K562 (cell line): ENCODE measurements at regions not wholly inside any gene's neighbourhood (a gene's known extent, or its start where the extent isn't known, plus 50 kb on each side); places are given as distances from the start of the nearest gene placed in this dataset.

Source experiments
- ATAC-seq: fragments of 200-7000 bp; cut with Tn5 transposase; 3 replicates; pipeline ENCODE4 v1.9.1; 2020; ENCODE audit warnings: moderate library complexity
- BruUV-seq: library from RNA; stranded (reverse); fragments of 400-500 nt; replicated peaks from 2 replicates; lab custom pipeline; 2021; lab: Mats Ljungman, UMichigan
- CTCF ChIA-PET: fragments of 300-600 bp; formaldehyde crosslinking; extraction: SDS; loops from one replicate; lab custom pipeline; 2021; ENCODE audit warnings: low intra/inter-chr PET ratio; lab: Yijun Ruan, JAX
- POLR2A ChIA-PET: fragments of 300-600, 350-650 bp; sonication (Branson Sonifier 250); formaldehyde crosslinking; extraction: SDS; loops from one replicate; lab custom pipeline; 2021; ENCODE audit warnings: antibody characterized with exemption, inconsistent platforms; lab: Yijun Ruan, JAX
- DNase-seq, 4 experiments: peaks; one replicate each; pipeline versions ENCODE4 v3.0.0 to v3.0.0-alpha.2; 2011 to 2018; ENCODE audit warnings: low spot score in 3 of 4, mixed read lengths in 3 of 4; ENCODE audit errors: extremely low read depth in 1 of 4
- FAIRE-seq: peaks from 2 replicates; lab custom pipeline; 2011; peaks lifted over from hg19 to GRCh38; lab: Jason Lieb, UNC
- H2AFZ ChIP-seq: 2 replicates; pipeline ENCODE4 v1.6.0; 2011; ENCODE audit warnings: low read depth, low read length, control low read depth, inconsistent platforms
- H3K27ac ChIP-seq: fragments of 200-600 bp; 3 replicates; pipeline ENCODE4 v1.8.0; 2011; ENCODE audit warnings: low read depth, mild to moderate bottlenecking, control low read depth, inconsistent platforms, low read length, moderate library complexity, mixed read lengths; ENCODE audit errors: extremely low read depth
- H3K27me3 ChIP-seq, 2 experiments: fragments of 300-600 bp in 1 of 2; 2 replicates in 1 of 2; 3 replicates in 1 of 2; pipeline versions ENCODE4 v1.6.0 to v1.8.0; 2011; ENCODE audit warnings: inconsistent platforms in 2 of 2, low read length in 2 of 2, mild to moderate bottlenecking in 1 of 2, mixed read lengths in 1 of 2, moderate library complexity in 1 of 2; ENCODE audit not compliant: control insufficient read depth in 2 of 2, insufficient read depth in 2 of 2
- H3K36me3 ChIP-seq: fragments of 300-600 bp; 3 replicates; pipeline ENCODE4 v1.8.0; 2011; ENCODE audit warnings: mild to moderate bottlenecking, low read length, inconsistent platforms; ENCODE audit not compliant: control insufficient read depth, insufficient read depth
- H3K4me1 ChIP-seq, 2 experiments: fragments of 200-600 bp in 1 of 2; replicated peaks in 1 of 2; 2 replicates in 1 of 2; 3 replicates in 1 of 2; pipeline versions ENCODE4 v1.5.1 to v1.8.0; 2011; ENCODE audit warnings: inconsistent platforms in 2 of 2, low read length in 2 of 2, mild to moderate bottlenecking in 1 of 2, mixed read lengths in 1 of 2, moderate library complexity in 1 of 2; ENCODE audit not compliant: control insufficient read depth in 2 of 2, insufficient read depth in 2 of 2
- H3K4me2 ChIP-seq: 2 replicates; pipeline ENCODE4 v1.6.1; 2011; ENCODE audit warnings: low read length, control low read depth, inconsistent platforms, mixed read lengths; ENCODE audit not compliant: insufficient read depth
- H3K4me3 ChIP-seq: fragments of 200-600 bp; sonication (generic), shearing (Covaris generic); 2 replicates; pipeline ENCODE4 v1.5.1; 2016; ENCODE audit warnings: control low read depth, inconsistent platforms
- H3K79me2 ChIP-seq: fragments of 200-600 bp; 3 replicates; pipeline ENCODE4 v1.8.0; 2011; ENCODE audit warnings: low read length, inconsistent platforms; ENCODE audit not compliant: control insufficient read depth, insufficient read depth
- H3K9ac ChIP-seq, 2 experiments: 2 replicates each; pipeline versions ENCODE4 v1.6.0 to v1.6.1; 2011; ENCODE audit warnings: low read depth in 2 of 2, low read length in 2 of 2, control low read depth in 1 of 2, inconsistent platforms in 1 of 2, mild to moderate bottlenecking in 1 of 2, mixed read lengths in 1 of 2; ENCODE audit not compliant: insufficient read depth in 1 of 2
- H3K9me1 ChIP-seq: one replicate; pipeline ENCODE4 v1.6.0; 2011; ENCODE audit warnings: inconsistent platforms, mild to moderate bottlenecking, low read length, moderate library complexity; ENCODE audit not compliant: control insufficient read depth, insufficient read depth
- H3K9me3 ChIP-seq: replicated peaks from 2 replicates; pipeline ENCODE4 v1.5.1; 2011; ENCODE audit warnings: low read depth, low read length, inconsistent platforms; ENCODE audit not compliant: control insufficient read depth, insufficient read depth
- H4K20me1 ChIP-seq: replicated peaks from 2 replicates; pipeline ENCODE4 v1.6.1; 2011; ENCODE audit warnings: low read length, inconsistent platforms, mixed read lengths; ENCODE audit not compliant: control insufficient read depth, insufficient read depth
- GATA2 ChIP-seq: sonication (generic); formaldehyde crosslinking; IDR thresholded peaks from 2 replicates; pipeline ENCODE4 v1.4.0; 2020; ENCODE audit warnings: mild to moderate bottlenecking, missing genetic modification reagents
- HDAC1 ChIP-seq, 2 experiments: fragments of 450-650 bp; IDR thresholded peaks; 2 replicates each; pipeline ENCODE4 v1.6.1; 2016 to 2017; ENCODE audit warnings: inconsistent platforms in 1 of 2, mild to moderate bottlenecking in 1 of 2, moderate library complexity in 1 of 2
- HDAC3 ChIP-seq: fragments of 450-650 bp; IDR thresholded peaks from 2 replicates; pipeline ENCODE4 v1.6.1; 2018; ENCODE audit warnings: borderline replicate concordance, mild to moderate bottlenecking, moderate library complexity; ENCODE audit not compliant: partially characterized antibody
- ZNF347 ChIP-seq: fragments of 450-650 bp; formaldehyde crosslinking; IDR thresholded peaks from 2 replicates; pipeline ENCODE4 v1.4.0; 2020; ENCODE audit warnings: low read depth, mild to moderate bottlenecking, moderate library complexity
- WGBS: fragments of 100-300 bp; shearing (Covaris generic); methylation state at CpG from one replicate; pipeline ENCODE4 v1.1.6; 2016; ENCODE audit warnings: low coverage, mixed read lengths; ENCODE audit not compliant: insufficient coverage; ENCODE audit errors: missing lambda C conversion rate; 5-methylcytosine and 5-hydroxymethylcytosine counted together
- in situ Hi-C: fragments of 300-500 bp; cut with MboI; formaldehyde crosslinking; loops from 4 replicates; pipeline ENCODE4 v1.15.0; 2018; ENCODE audit warnings: inconsistent platforms, mixed read lengths
- intact Hi-C: fragments of 100-400 bp; cut with micrococcal nuclease; formaldehyde crosslinking; loops from 2 replicates; pipeline ENCODE4 v1.14.2; 2022
- TF ChIP-seq, protein P1 (sequence below): IDR thresholded peaks from 3 replicates; pipeline ENCODE4 v1.6.1; 2011; ENCODE audit warnings: borderline replicate concordance, mild to moderate bottlenecking, moderate library complexity; ENCODE audit not compliant: insufficient read length; ENCODE audit errors: extremely low read depth
- TF ChIP-seq, protein P2 (sequence below): fragments of 250-450 bp; sonication (Bioruptor Pico); IDR thresholded peaks from 2 replicates; pipeline ENCODE4 v1.4.0; 2020; ENCODE audit warnings: mild to moderate bottlenecking, moderate library complexity
- TF ChIP-seq, protein P3 (sequence below): fragments of 450-650 bp; formaldehyde crosslinking; IDR thresholded peaks from 2 replicates; pipeline ENCODE4 v1.4.0; 2020; ENCODE audit warnings: mild to moderate bottlenecking, mixed read lengths
- TF ChIP-seq, protein P4 (sequence below): fragments of 250-450 bp; sonication (Bioruptor Pico); IDR thresholded peaks from 2 replicates; pipeline ENCODE4 v1.4.0; 2020

DNA sequence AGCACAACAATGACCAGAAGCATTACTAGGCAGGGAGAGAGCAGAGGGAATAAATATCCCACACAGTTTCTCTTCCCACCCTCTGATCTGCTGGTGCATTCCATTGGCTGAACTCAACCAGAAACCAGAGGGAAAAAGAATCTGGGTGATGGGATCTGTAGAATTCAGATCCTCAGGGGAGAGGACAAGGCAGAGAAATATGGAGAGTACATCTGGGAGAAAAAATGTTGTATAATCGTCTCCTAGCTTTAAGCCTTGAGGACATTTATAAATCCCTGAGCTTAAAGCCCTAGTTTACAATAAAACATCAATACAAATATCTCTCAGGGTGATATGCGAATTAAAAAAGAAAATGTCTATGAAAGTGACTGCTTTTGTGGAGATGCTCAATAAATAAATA, 368.1 kb upstream of the MAD2L1 start:
- no peaks in the 10 kb centered on the region for H3K9me3 ChIP-seq
- H3K4me3 ChIP-seq, result no peak overlapping the region
- no peak overlapping the region for H2AFZ ChIP-seq
- no peaks in the 10 kb centered on the region for H3K4me1 ChIP-seq
- intact Hi-C loops (no loop called here), in situ Hi-C loops (no loop called here)
- H3K9me1 ChIP-seq, result no peaks in the 10 kb centered on the region
- H3K9ac ChIP-seq, result no peak overlapping the region
- no peaks in the 10 kb centered on the region for H3K79me2 ChIP-seq
- ATAC-seq (no peak), FAIRE-seq (no peak), DNase-seq (no peak)
- H3K27me3 ChIP-seq, result no peaks in the 10 kb centered on the region
- TF ChIP-seq, protein P1, sequence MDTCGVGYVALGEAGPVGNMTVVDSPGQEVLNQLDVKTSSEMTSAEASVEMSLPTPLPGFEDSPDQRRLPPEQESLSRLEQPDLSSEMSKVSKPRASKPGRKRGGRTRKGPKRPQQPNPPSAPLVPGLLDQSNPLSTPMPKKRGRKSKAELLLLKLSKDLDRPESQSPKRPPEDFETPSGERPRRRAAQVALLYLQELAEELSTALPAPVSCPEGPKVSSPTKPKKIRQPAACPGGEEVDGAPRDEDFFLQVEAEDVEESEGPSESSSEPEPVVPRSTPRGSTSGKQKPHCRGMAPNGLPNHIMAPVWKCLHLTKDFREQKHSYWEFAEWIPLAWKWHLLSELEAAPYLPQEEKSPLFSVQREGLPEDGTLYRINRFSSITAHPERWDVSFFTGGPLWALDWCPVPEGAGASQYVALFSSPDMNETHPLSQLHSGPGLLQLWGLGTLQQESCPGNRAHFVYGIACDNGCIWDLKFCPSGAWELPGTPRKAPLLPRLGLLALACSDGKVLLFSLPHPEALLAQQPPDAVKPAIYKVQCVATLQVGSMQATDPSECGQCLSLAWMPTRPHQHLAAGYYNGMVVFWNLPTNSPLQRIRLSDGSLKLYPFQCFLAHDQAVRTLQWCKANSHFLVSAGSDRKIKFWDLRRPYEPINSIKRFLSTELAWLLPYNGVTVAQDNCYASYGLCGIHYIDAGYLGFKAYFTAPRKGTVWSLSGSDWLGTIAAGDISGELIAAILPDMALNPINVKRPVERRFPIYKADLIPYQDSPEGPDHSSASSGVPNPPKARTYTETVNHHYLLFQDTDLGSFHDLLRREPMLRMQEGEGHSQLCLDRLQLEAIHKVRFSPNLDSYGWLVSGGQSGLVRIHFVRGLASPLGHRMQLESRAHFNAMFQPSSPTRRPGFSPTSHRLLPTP, result no peak
- TF ChIP-seq HDAC1 (IDR thresholded peaks at IDR 0.05) (no peak), ZNF347 (CRISPR knock-in tag) (no peak), HDAC3 (no peak), GATA2 (CRISPR knock-in tag) (no peak)
- TF ChIP-seq, protein P2, sequence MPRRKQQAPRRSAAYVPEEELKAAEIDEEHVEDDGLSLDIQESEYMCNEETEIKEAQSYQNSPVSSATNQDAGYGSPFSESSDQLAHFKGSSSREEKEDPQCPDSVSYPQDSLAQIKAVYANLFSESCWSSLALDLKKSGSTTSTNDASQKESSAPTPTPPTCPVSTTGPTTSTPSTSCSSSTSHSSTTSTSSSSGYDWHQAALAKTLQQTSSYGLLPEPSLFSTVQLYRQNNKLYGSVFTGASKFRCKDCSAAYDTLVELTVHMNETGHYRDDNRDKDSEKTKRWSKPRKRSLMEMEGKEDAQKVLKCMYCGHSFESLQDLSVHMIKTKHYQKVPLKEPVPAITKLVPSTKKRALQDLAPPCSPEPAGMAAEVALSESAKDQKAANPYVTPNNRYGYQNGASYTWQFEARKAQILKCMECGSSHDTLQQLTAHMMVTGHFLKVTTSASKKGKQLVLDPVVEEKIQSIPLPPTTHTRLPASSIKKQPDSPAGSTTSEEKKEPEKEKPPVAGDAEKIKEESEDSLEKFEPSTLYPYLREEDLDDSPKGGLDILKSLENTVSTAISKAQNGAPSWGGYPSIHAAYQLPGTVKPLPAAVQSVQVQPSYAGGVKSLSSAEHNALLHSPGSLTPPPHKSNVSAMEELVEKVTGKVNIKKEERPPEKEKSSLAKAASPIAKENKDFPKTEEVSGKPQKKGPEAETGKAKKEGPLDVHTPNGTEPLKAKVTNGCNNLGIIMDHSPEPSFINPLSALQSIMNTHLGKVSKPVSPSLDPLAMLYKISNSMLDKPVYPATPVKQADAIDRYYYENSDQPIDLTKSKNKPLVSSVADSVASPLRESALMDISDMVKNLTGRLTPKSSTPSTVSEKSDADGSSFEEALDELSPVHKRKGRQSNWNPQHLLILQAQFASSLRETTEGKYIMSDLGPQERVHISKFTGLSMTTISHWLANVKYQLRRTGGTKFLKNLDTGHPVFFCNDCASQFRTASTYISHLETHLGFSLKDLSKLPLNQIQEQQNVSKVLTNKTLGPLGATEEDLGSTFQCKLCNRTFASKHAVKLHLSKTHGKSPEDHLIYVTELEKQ, result no peak
- TF ChIP-seq, protein P3, sequence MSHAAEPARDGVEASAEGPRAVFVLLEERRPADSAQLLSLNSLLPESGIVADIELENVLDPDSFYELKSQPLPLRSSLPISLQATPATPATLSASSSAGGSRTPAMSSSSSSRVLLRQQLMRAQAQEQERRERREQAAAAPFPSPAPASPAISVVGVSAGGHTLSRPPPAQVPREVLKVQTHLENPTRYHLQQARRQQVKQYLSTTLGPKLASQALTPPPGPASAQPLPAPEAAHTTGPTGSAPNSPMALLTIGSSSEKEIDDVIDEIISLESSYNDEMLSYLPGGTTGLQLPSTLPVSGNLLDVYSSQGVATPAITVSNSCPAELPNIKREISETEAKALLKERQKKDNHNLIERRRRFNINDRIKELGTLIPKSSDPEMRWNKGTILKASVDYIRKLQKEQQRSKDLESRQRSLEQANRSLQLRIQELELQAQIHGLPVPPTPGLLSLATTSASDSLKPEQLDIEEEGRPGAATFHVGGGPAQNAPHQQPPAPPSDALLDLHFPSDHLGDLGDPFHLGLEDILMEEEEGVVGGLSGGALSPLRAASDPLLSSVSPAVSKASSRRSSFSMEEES (CRISPR knock-in tag), result no peak
- TF ChIP-seq, protein P4, sequence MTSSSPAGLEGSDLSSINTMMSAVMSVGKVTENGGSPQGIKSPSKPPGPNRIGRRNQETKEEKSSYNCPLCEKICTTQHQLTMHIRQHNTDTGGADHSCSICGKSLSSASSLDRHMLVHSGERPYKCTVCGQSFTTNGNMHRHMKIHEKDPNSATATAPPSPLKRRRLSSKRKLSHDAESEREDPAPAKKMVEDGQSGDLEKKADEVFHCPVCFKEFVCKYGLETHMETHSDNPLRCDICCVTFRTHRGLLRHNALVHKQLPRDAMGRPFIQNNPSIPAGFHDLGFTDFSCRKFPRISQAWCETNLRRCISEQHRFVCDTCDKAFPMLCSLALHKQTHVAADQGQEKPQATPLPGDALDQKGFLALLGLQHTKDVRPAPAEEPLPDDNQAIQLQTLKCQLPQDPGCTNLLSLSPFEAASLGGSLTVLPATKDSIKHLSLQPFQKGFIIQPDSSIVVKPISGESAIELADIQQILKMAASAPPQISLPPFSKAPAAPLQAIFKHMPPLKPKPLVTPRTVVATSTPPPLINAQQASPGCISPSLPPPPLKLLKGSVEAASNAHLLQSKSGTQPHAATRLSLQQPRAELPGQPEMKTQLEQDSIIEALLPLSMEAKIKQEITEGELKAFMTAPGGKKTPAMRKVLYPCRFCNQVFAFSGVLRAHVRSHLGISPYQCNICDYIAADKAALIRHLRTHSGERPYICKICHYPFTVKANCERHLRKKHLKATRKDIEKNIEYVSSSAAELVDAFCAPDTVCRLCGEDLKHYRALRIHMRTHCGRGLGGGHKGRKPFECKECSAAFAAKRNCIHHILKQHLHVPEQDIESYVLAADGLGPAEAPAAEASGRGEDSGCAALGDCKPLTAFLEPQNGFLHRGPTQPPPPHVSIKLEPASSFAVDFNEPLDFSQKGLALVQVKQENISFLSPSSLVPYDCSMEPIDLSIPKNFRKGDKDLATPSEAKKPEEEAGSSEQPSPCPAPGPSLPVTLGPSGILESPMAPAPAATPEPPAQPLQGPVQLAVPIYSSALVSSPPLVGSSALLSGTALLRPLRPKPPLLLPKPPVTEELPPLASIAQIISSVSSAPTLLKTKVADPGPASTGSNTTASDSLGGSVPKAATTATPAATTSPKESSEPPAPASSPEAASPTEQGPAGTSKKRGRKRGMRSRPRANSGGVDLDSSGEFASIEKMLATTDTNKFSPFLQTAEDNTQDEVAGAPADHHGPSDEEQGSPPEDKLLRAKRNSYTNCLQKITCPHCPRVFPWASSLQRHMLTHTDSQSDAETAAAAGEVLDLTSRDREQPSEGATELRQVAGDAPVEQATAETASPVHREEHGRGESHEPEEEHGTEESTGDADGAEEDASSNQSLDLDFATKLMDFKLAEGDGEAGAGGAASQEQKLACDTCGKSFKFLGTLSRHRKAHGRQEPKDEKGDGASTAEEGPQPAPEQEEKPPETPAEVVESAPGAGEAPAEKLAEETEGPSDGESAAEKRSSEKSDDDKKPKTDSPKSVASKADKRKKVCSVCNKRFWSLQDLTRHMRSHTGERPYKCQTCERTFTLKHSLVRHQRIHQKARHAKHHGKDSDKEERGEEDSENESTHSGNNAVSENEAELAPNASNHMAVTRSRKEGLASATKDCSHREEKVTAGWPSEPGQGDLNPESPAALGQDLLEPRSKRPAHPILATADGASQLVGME (CRISPR knock-in tag), result no peak
- no peak overlapping the region for H3K27ac ChIP-seq
- no TSS peak for BruUV-seq
- ChIA-PET CTCF (no interaction called here), POLR2A (no interaction called here)
- no peaks in the 10 kb centered on the region for H4K20me1 ChIP-seq
- 7% methylated on average over 2 of the region's 2 CpGs for WGBS
- no peaks in the 10 kb centered on the region for H3K36me3 ChIP-seq
- H3K4me2 ChIP-seq, result no peak overlapping the region
